Left lung (tissue), 4 donors: ENCODE measurements at regions not wholly inside any gene's neighbourhood (a gene's known extent, or its start where the extent isn't known, plus 50 kb on each side); places are given as distances from the start of the nearest gene placed in this dataset.
A peak's percentile ranks its signal among the peaks of the same experiment; 100 is the strongest.

ENCODE experiments used
- ATAC-seq: fragments of 200-7000 bp; cut with Tn5 transposase; one replicate; pipeline ENCODE4 v1.9.1; 2020; ENCODE audit warnings: moderate library complexity
- DNase-seq, 4 donors: peaks; one replicate each; pipeline ENCODE4 v3.0.0-alpha.2; 2013 to 2020
- H3K27ac ChIP-seq, 2 donors: fragments of 200-600 bp; sonication (generic) in 1 of 2; one replicate each; pipeline versions ENCODE4 v1.5.0 to v1.8.0; 2020 to 2021
- H3K27me3 ChIP-seq, 2 donors: fragments of 200-600 bp; sonication (generic) in 1 of 2; one replicate each; pipeline versions ENCODE4 v1.5.0 to v1.8.0; 2020 to 2021
- H3K36me3 ChIP-seq, 2 donors: fragments of 200-600 bp; sonication (generic) in 1 of 2; one replicate each; pipeline versions ENCODE4 v1.5.0 to v1.8.0; 2020 to 2021
- H3K4me1 ChIP-seq, 2 donors: fragments of 200-600 bp; one replicate each; pipeline ENCODE4 v1.8.0; 2021
- H3K4me3 ChIP-seq, 2 donors: fragments of 200-600 bp; sonication (generic) in 1 of 2; one replicate each; pipeline versions ENCODE4 v1.5.0 to v1.8.0; 2020 to 2021; ENCODE audit warnings: mild to moderate bottlenecking in 1 of 2
- H3K9me3 ChIP-seq, 2 donors: fragments of 200-600 bp; sonication (generic) in 1 of 2; one replicate each; pipeline versions ENCODE4 v1.5.0 to v1.8.0; 2020 to 2021
- CTCF ChIP-seq, 2 donors: fragments of 200-600 bp; sonication (generic) in 1 of 2; IDR thresholded peaks; one replicate each; pipeline versions ENCODE4 v1.5.0 to v1.8.0; 2021; ENCODE audit warnings: antibody characterized with exemption in 2 of 2
- intact Hi-C, 2 donors: fragments of 100-400 bp; cut with DNase I; formaldehyde crosslinking; loops; one replicate each; pipeline versions ENCODE4 v1.11.2 to v1.14.2; 2022
- donor health status: DM: no; HTN: yes; CAD: no.
- donor health status: DM: no; HTN: no; CAD: no.

- TF ChIP-seq CTCF (IDR thresholded peaks at IDR 0.05) = no peak
- ATAC-seq (no peak), DNase-seq (no peak)
- intact Hi-C loops = no loop called here
- Histone ChIP-seq H3K4me3 (no peak overlapping the region), H3K36me3 (no peaks in the 10 kb centered on the region), H3K4me1 (no peaks in the 10 kb centered on the region), H3K9me3 (peaks cover 0 to 4% of the 10 kb centered on the region in 2 donors), H3K27ac (no peak overlapping the region), H3K27me3 (no peaks in the 10 kb centered on the region)
These were observed 603.4 kb upstream of the CDH11 start for GRCh38 chr16:65725156-65725845.

DNA sequence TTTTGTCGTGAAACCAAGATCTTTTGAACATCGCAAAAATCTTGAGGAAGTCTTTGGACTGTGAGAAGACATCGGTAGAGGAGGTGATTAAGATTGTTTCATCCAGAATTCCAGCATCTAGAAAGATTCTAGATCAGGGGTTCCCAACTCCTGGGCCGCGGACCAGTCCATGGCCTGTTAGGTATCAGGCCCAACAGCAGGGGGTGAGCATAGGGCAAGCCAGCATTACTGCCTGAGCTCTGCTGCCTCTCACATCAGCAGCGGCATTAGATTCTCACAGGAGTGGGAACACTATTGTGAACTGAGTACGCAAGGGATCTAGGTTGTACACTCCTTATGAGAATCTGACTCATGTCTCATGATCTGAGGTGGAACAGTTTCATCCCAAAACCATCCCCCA lies 600.6 kb upstream of the CDH11 start:
- DNase-seq = no peak
- Histone ChIP-seq H3K27ac (no peak overlapping the region), H3K4me3 (no peak overlapping the region), H3K4me1 (no peaks in the 10 kb centered on the region), H3K27me3 (no peaks in the 10 kb centered on the region), H3K36me3 (no peaks in the 10 kb centered on the region), H3K9me3 (no peaks in the 10 kb centered on the region)
- no peak for ATAC-seq
- no peak for TF ChIP-seq CTCF (IDR thresholded peaks at IDR 0.05)
- intact Hi-C loops = no loop called here

GRCh38 chr16:65717846-65718245 lies 596.0 kb upstream of the CDH11 start:
- no peak for DNase-seq
- Histone ChIP-seq H3K36me3 (no peaks in the 10 kb centered on the region), H3K27me3 (no peaks in the 10 kb centered on the region), H3K9me3 (no peaks in the 10 kb centered on the region), H3K4me3 (no peak overlapping the region), H3K4me1 (no peaks in the 10 kb centered on the region), H3K27ac (no peak overlapping the region)
- ATAC-seq = no peak
- intact Hi-C loops = no loop called here
- no peak for TF ChIP-seq CTCF (IDR thresholded peaks at IDR 0.05)

DNA sequence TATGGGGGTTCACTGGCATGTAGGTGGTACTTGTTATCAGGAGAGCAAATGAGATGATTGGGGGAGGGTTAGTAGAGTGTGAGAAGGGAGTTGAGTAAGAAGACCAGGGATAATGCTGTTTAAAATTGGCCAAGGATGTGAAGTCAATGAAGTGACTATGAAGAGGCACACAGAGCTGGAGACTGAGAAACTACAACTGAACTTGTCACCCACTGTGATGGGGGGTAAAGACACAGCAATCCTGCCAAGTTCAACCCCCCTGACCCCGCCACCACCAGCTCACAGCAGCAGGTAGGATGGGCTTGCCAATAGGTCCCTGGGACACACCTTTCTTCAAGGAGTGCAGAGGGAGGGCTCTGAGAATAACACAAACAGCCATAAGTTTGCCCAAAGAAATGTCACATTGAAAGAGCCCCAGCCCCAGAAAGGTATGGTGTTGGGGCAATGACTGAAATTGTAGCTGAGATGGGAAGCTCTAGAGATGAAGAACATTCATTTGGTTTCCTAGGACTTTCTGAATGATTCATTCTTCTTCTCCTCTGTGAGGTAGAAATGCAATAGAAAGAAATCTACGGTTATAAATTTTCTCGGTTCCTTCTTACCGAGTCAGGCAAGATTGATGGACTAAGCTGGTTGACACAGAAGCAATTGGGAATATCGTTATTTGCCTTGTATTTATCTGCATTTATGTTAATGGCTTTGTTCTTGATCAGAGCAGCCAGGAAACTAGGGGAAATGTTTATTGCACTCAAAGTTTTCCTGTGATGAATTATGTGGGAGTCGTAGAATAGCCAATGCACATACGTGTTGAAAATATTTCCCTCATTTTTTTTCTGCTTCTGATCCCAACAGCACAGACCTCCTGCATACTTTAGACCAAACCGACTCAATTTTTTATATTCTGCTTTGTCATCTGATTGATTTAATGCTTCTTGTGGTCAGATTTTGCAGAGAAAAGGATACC lies 595.2 kb upstream of the CDH11 start:
- H3K9me3 ChIP-seq = no peaks in the 10 kb centered on the region
- intact Hi-C loops = no loop called here
- H3K4me3 ChIP-seq = no peak overlapping the region
- H3K27ac ChIP-seq = no peak overlapping the region
- DNase-seq = peak in 2 of 4 donors; percentile 74 to 84
- no peaks in the 10 kb centered on the region for H3K36me3 ChIP-seq
- H3K27me3 ChIP-seq = no peaks in the 10 kb centered on the region
- no peak for ATAC-seq
- no peaks in the 10 kb centered on the region for H3K4me1 ChIP-seq
- TF ChIP-seq CTCF (IDR thresholded peaks at IDR 0.05) = no peak

GRCh38 chr16:65713181-65713808 lies 591.4 kb upstream of the CDH11 start:
- DNase-seq (no peak), ATAC-seq (no peak)
- no peak for TF ChIP-seq CTCF (IDR thresholded peaks at IDR 0.05)
- Histone ChIP-seq H3K9me3 (no peaks in the 10 kb centered on the region), H3K27me3 (no peaks in the 10 kb centered on the region), H3K4me3 (no peak overlapping the region), H3K4me1 (no peaks in the 10 kb centered on the region), H3K36me3 (no peaks in the 10 kb centered on the region), H3K27ac (no peak overlapping the region)
- intact Hi-C loops = no loop called here
